22Rv1 (cell line): ENCODE measurements at regions not wholly inside any gene's neighbourhood (a gene's known extent, or its start where the extent isn't known, plus 50 kb on each side); places are given as distances from the start of the nearest gene placed in this dataset.

ENCODE experiments used
- ZFX ChIP-seq: fragments of 450-650 bp; IDR thresholded peaks from 2 replicates; pipeline ENCODE4 v1.6.1; 2017; ENCODE audit warnings: antibody characterized with exemption, borderline replicate concordance
- TF ChIP-seq, protein P1 (sequence below): fragments of 450-650 bp; IDR thresholded peaks from 2 replicates; pipeline ENCODE4 v1.5.1; 2017; ENCODE audit warnings: mild to moderate bottlenecking

DNA sequence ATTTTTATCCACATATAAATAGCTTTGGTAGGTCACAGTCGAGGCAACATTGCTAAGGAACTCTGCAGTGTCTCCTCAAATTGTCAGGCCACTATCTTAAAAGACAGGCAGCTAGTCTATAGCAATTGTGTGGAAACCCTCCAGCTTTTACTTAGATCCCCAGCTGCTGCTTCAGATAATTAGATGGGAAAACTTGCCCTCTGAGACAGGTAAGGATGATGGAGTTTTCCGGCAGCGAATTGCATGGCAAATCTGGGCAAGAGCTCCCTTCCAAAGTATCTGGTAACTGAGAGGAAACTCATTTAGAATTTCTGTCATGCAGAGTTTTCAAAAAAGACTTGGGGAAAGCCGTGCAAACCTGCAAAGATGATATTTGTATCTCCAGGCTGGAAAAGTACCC is 886.2 kb downstream of the UQCRFS1 start:
- TF ChIP-seq, protein P1, sequence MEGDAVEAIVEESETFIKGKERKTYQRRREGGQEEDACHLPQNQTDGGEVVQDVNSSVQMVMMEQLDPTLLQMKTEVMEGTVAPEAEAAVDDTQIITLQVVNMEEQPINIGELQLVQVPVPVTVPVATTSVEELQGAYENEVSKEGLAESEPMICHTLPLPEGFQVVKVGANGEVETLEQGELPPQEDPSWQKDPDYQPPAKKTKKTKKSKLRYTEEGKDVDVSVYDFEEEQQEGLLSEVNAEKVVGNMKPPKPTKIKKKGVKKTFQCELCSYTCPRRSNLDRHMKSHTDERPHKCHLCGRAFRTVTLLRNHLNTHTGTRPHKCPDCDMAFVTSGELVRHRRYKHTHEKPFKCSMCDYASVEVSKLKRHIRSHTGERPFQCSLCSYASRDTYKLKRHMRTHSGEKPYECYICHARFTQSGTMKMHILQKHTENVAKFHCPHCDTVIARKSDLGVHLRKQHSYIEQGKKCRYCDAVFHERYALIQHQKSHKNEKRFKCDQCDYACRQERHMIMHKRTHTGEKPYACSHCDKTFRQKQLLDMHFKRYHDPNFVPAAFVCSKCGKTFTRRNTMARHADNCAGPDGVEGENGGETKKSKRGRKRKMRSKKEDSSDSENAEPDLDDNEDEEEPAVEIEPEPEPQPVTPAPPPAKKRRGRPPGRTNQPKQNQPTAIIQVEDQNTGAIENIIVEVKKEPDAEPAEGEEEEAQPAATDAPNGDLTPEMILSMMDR = no peak
- TF ChIP-seq ZFX = no peak
